ENCODE measurements at regions not wholly inside any gene's neighbourhood (a gene's known extent, or its start where the extent isn't known, plus 50 kb on each side); places are given as distances from the start of the nearest gene placed in this dataset.
A peak's percentile ranks its signal among the peaks of the same experiment; 100 is the strongest.

DNA sequence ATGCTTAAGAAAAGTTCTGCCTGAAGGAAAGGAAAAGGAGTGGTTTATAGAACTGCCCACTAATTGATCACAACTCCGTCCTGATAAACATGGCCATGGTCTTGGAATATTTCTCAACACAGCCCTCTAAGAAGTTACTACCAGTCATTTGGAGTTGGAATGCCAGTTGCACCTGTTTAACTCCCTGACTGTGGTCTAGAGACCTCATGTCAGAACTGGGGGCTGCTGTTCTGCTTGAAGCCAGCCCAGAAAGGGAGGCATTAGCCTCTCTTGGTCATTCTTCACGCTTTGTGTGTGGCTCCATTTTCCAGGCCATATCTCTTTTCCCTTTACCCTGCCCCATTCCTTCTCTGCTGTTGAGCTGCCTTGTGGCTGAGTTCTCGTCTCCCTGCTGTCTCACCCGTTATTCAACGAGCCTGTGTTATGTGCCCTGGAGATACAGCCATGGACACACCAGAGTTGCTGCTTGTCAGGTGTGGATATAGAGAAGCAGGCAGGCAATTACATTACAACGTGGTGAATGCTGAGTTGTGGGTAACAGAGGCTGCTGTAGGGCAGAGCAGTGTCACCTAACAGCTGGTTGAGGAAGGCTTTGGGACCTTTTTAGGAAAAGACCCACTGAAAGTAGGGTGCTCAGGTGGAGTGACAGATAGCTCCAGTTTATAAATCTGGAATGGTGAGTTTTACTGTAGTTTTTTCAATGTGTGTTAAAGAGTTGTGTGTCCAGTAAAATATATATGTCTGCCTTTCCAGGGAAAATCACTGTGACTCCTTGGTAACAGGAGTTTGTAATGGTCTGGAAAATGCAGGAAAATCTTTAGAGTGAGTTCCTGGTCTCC lies 137.0 kb upstream of the IPO9 start:
- FAIRE-seq, result no peak
- Histone ChIP-seq H3K27me3 (ENCODE audit: control insufficient read depth in 3 of 3, insufficient read depth in 3 of 3, low read length in 3 of 3) (no peaks in the 10 kb centered on the region), H3K9me3 (ENCODE audit: control insufficient read depth in 2 of 2, insufficient read depth in 1 of 2, low read depth in 1 of 2, low read length in 1 of 2) (no peaks in the 10 kb centered on the region), H3K4me3 (ENCODE audit: low read depth in 1 of 3, low read length in 3 of 3) (no peak overlapping the region), H3K36me3 (ENCODE audit: control insufficient read depth in 3 of 3, insufficient read depth in 2 of 3, low read depth in 1 of 3, low read length in 3 of 3) (no peaks in the 10 kb centered on the region), H3K27ac (ENCODE audit: low read depth in 1 of 3, low read length in 2 of 3) (no peak overlapping the region), H3K4me1 (ENCODE audit: control insufficient read depth in 3 of 3, insufficient read depth in 2 of 3, low read depth in 1 of 3, low read length in 2 of 3) (peaks cover 2 to 48% (median 8%) of the 10 kb centered on the region in 3 donors)
- DNase-seq, result no peak
- WGBS, 3 donors, result 73 to 81% (median 80%) methylated on average over 6 of the region's 6 CpGs

DNA sequence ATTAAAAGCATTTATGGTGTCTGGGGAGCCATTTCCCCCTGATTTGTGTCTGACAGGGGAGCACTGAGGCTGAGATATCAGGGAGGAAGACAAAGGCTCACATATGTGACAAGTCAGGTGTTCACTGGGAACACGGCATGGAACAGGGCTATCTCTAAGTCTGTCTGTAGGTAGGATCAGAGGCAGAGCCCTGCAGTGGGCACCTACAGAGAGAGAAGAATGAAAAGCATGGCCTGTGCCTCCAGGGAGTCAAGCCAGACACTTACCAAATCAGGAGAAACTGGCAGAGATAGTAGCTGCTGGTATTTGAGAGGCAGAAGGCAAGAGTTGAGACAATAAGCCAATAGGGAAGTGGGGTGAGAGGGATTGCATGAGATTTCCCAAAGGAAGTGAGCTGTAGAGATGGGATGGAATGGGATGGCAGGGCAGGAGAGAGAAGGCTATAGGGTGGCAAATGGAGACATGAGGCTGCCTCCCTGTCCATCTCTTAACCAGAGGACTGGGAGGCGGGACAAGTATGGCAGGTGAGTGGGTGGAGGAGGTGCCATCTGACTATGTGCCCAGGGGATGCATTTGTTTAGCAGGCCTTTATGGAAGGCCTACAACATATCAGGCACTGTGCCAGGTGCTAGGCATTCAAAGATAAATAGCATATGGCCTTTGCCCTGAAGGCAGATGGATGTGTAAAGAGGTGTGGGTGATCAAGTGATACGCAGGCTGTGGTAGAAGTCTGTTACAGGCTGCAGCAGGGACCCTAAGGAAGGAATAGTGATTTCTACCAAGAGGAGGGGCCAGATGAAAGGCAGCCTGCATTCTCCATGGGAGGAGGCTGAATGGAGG lies 136.2 kb upstream of the IPO9 start:
- no peak overlapping the region for H3K4me3 ChIP-seq (ENCODE audit: low read depth in 1 of 3, low read length in 3 of 3)
- H3K27me3 ChIP-seq (ENCODE audit: control insufficient read depth in 3 of 3, insufficient read depth in 3 of 3, low read length in 3 of 3), result no peaks in the 10 kb centered on the region
- H3K27ac ChIP-seq (ENCODE audit: low read depth in 1 of 3, low read length in 2 of 3), result peak overlapping the region in 1 of 3 donors; percentile 14
- H3K9me3 ChIP-seq (ENCODE audit: control insufficient read depth in 2 of 2, insufficient read depth in 1 of 2, low read depth in 1 of 2, low read length in 1 of 2), result no peaks in the 10 kb centered on the region
- DNase-seq (peak; percentile 68 to 93), FAIRE-seq (no peak)
- no peaks in the 10 kb centered on the region for H3K36me3 ChIP-seq (ENCODE audit: control insufficient read depth in 3 of 3, insufficient read depth in 2 of 3, low read depth in 1 of 3, low read length in 3 of 3)
- 33 to 77% (median 72%) methylated on average over 3 of the region's 3 CpGs for WGBS, 3 donors
- H3K4me1 ChIP-seq (ENCODE audit: control insufficient read depth in 3 of 3, insufficient read depth in 2 of 3, low read depth in 1 of 3, low read length in 2 of 3), result peaks cover under 1 to 40% (median 8%) of the 10 kb centered on the region in 3 donors

DNA sequence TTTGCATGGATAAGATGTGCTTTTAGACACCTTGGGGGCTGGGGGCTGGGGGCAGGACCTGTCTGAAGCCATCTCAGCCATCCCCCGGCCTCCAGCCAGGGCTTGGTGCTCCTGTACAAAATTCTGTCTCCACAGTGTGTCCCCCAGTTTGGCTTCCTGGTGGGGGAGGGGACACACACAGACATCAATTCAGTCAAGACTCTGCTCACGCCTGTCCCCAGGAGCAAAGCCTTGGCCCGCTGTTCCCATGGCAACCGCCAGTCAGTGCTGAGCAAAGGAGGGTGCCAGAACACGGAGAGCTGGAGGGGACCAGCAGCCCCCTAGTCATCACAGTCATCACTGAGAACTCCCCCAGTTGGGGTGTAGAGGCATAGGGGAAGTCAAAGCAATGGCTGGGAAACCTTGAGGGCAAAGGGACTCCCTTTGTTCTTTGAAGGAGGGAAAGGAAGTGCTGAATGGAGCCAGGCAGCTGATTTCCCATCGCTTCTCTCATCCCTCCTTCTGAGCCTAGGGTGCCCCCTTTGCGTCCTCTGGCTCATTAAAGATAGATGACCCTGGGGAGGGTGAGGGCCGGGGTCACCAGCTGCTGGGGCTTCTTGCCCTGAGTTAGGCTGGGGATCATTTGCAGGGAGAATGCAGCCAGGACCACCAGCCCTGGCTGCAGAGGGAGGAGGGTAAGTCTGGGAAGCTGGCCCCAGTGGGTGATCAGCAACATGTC lies 134.9 kb upstream of the IPO9 start:
- peaks cover 0 to 39% (median 8%) of the 10 kb centered on the region in 3 donors for H3K4me1 ChIP-seq (ENCODE audit: control insufficient read depth in 3 of 3, insufficient read depth in 2 of 3, low read depth in 1 of 3, low read length in 2 of 3)
- DNase-seq, result no peak
- H3K9me3 ChIP-seq (ENCODE audit: control insufficient read depth in 2 of 2, insufficient read depth in 1 of 2, low read depth in 1 of 2, low read length in 1 of 2), result no peaks in the 10 kb centered on the region
- FAIRE-seq, result no peak
- no peaks in the 10 kb centered on the region for H3K27me3 ChIP-seq (ENCODE audit: control insufficient read depth in 3 of 3, insufficient read depth in 3 of 3, low read length in 3 of 3)
- 86 to 88% (median 88%) methylated on average over 8 of the region's 8 CpGs for WGBS, 3 donors
- H3K4me3 ChIP-seq (ENCODE audit: low read depth in 1 of 3, low read length in 3 of 3), result no peak overlapping the region
- H3K27ac ChIP-seq (ENCODE audit: low read depth in 1 of 3, low read length in 2 of 3), result no peak overlapping the region
- H3K36me3 ChIP-seq (ENCODE audit: control insufficient read depth in 3 of 3, insufficient read depth in 2 of 3, low read depth in 1 of 3, low read length in 3 of 3), result peaks cover 0 to 3% (median 0%) of the 10 kb centered on the region in 3 donors

DNA sequence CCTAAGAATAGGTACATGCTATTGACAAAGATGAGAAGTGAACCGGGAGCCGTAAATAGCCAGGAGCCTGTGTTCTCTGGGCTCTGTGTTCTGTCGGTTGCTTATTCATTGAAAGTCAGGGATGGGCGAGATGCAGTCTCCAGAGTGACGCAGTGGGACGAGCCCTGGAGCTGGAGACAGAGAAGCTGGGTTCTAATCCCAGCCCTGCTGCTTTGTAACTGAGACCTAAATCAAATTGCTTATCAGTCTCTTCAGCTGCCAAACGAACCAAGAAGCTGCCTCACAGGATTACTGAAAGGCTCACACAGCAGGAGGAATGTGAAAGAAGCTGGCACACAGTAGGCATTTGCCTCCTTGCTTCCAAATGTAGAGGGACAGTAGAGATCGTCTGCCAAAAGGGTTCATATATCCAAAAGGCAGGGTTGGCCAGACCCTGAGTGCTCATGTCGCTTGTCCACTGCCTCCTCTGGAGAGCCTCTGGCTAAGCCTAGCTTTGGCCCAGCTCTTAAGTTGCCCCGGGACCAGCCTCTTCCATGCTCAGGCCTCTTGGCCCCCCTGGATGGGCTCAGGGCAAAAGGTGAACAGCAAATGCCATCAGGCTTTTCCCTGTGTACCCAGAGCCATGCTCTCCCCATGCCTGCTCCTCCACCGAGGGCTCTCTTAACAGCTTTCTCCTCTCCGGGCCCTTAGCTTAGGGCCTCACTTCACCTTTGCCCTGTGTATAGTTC lies 134.2 kb upstream of the IPO9 start:
- 70 to 77% (median 73%) methylated on average over 12 of the region's 12 CpGs for WGBS, 3 donors
- Histone ChIP-seq H3K9me3 (ENCODE audit: control insufficient read depth in 2 of 2, insufficient read depth in 1 of 2, low read depth in 1 of 2, low read length in 1 of 2) (no peaks in the 10 kb centered on the region), H3K4me1 (ENCODE audit: control insufficient read depth in 3 of 3, insufficient read depth in 2 of 3, low read depth in 1 of 3, low read length in 2 of 3) (peaks cover 0 to 39% (median 8%) of the 10 kb centered on the region in 3 donors), H3K27ac (ENCODE audit: low read depth in 1 of 3, low read length in 2 of 3) (no peak overlapping the region), H3K27me3 (ENCODE audit: control insufficient read depth in 3 of 3, insufficient read depth in 3 of 3, low read length in 3 of 3) (no peaks in the 10 kb centered on the region), H3K4me3 (ENCODE audit: low read depth in 1 of 3, low read length in 3 of 3) (no peak overlapping the region), H3K36me3 (ENCODE audit: control insufficient read depth in 3 of 3, insufficient read depth in 2 of 3, low read depth in 1 of 3, low read length in 3 of 3) (peaks cover 0 to 3% (median 0%) of the 10 kb centered on the region in 3 donors)
- DNase-seq (peak in 1 of 2 donors; percentile 41), FAIRE-seq (no peak)

DNA sequence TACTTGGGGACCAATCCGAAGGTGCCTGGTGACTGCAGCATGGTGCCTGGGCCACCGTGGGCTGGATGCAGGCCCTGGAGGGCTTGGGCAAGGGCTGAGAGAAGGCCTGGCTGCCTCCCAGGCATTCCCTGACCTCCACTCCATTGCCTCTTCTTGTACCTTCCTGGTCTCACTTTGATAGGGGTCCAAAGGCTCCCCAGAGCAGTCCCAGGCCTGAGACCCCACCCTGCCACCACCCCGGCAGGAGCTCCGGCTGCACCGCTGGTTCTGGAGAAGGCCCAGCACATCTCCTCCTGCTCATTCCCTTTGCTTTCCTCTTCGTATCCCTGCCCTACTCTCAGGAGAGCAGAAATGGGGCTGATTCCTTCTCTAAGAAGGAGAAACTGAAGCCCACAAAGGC lies 133.3 kb upstream of the IPO9 start:
- no peak overlapping the region for H3K4me3 ChIP-seq (ENCODE audit: low read depth in 1 of 3, low read length in 3 of 3)
- H3K36me3 ChIP-seq (ENCODE audit: control insufficient read depth in 3 of 3, insufficient read depth in 2 of 3, low read depth in 1 of 3, low read length in 3 of 3), result peaks cover 0 to 3% (median 0%) of the 10 kb centered on the region in 3 donors
- no peak overlapping the region for H3K27ac ChIP-seq (ENCODE audit: low read depth in 1 of 3, low read length in 2 of 3)
- H3K4me1 ChIP-seq (ENCODE audit: control insufficient read depth in 3 of 3, insufficient read depth in 2 of 3, low read depth in 1 of 3, low read length in 2 of 3), result peaks cover 0 to 39% (median 8%) of the 10 kb centered on the region in 3 donors
- no peak for FAIRE-seq
- H3K27me3 ChIP-seq (ENCODE audit: control insufficient read depth in 3 of 3, insufficient read depth in 3 of 3, low read length in 3 of 3), result no peaks in the 10 kb centered on the region
- DNase-seq, result no peak
- WGBS, 3 donors, result 84 to 91% (median 90%) methylated on average over 6 of the region's 6 CpGs
- no peaks in the 10 kb centered on the region for H3K9me3 ChIP-seq (ENCODE audit: control insufficient read depth in 2 of 2, insufficient read depth in 1 of 2, low read depth in 1 of 2, low read length in 1 of 2)

DNA sequence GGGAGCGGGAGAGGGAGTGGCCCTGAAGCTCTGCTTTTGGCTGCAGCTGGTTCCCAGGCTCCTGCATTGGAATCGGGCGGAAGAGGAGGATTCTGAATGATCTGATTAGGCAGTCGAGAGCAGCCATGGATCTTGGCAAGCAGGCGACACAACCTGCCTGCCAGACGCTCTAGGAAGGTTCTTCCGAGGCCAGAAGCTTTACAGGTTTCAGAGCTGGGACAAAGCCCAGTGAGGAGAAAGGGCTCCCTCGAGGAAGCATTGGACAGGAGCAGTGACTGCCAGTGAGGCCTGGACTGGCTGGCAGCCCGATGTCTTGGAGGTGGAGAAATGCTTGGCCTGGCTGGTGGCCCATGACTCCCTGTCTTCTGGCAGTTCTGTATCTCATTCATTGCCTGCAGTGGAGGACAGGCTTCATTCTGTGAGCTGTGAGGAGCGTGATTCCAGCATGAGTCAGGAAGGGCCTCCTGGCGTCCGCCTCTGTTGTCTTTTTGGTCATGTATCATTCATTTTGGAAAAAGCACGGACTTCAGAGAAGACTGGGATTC lies 132.7 kb upstream of the IPO9 start:
- Histone ChIP-seq H3K4me3 (ENCODE audit: low read depth in 1 of 3, low read length in 3 of 3) (no peak overlapping the region), H3K9me3 (ENCODE audit: control insufficient read depth in 2 of 2, insufficient read depth in 1 of 2, low read depth in 1 of 2, low read length in 1 of 2) (no peaks in the 10 kb centered on the region), H3K36me3 (ENCODE audit: control insufficient read depth in 3 of 3, insufficient read depth in 2 of 3, low read depth in 1 of 3, low read length in 3 of 3) (peaks cover 0 to 3% (median 0%) of the 10 kb centered on the region in 3 donors), H3K27ac (ENCODE audit: low read depth in 1 of 3, low read length in 2 of 3) (peak overlapping the region in 1 of 3 donors; percentile 34), H3K27me3 (ENCODE audit: control insufficient read depth in 3 of 3, insufficient read depth in 3 of 3, low read length in 3 of 3) (no peaks in the 10 kb centered on the region), H3K4me1 (ENCODE audit: control insufficient read depth in 3 of 3, insufficient read depth in 2 of 3, low read depth in 1 of 3, low read length in 2 of 3) (peaks cover 0 to 39% (median 8%) of the 10 kb centered on the region in 3 donors)
- DNase-seq (no peak), FAIRE-seq (no peak)
- WGBS, 3 donors, result 58 to 64% (median 61%) methylated on average over 13 of the region's 13 CpGs

DNA sequence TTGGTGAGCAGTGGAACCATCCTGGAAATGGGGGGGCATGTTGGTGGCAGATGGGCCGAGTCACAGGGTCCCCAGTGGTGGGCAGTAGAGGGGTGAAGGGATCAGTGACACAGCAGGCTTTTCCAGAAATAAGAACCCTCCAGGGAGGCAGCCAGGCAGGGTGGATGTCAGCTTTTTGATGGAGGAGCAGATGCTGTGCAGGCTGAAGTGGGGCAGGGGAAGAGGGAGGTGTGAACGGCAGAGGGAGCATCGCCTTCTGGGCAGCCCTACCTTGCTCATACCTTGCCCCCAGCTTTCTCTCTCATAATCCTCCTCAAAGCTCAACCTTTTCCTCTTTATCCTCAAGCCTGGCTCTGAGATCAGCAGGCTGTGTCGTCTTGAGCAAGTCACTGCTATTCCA lies 131.8 kb upstream of the IPO9 start:
- H3K4me3 ChIP-seq (ENCODE audit: low read depth in 1 of 3, low read length in 3 of 3), result no peak overlapping the region
- H3K9me3 ChIP-seq (ENCODE audit: control insufficient read depth in 2 of 2, insufficient read depth in 1 of 2, low read depth in 1 of 2, low read length in 1 of 2), result no peaks in the 10 kb centered on the region
- H3K27ac ChIP-seq (ENCODE audit: low read depth in 1 of 3, low read length in 2 of 3), result no peak overlapping the region
- FAIRE-seq, result no peak
- H3K4me1 ChIP-seq (ENCODE audit: control insufficient read depth in 3 of 3, insufficient read depth in 2 of 3, low read depth in 1 of 3, low read length in 2 of 3), result peaks cover 0 to 35% (median 8%) of the 10 kb centered on the region in 3 donors
- peaks cover 0 to 3% (median 0%) of the 10 kb centered on the region in 3 donors for H3K36me3 ChIP-seq (ENCODE audit: control insufficient read depth in 3 of 3, insufficient read depth in 2 of 3, low read depth in 1 of 3, low read length in 3 of 3)
- H3K27me3 ChIP-seq (ENCODE audit: control insufficient read depth in 3 of 3, insufficient read depth in 3 of 3, low read length in 3 of 3), result no peaks in the 10 kb centered on the region
- WGBS, 3 donors, result 90 to 95% (median 92%) methylated on average over 4 of the region's 4 CpGs
- DNase-seq, result no peak

All from small intestine (tissue), 7 donors.